Jurkat, Clone E6-1 (cell line): ENCODE measurements at regions not wholly inside any gene's neighbourhood (a gene's known extent, or its start where the extent isn't known, plus 50 kb on each side); places are given as distances from the start of the nearest gene placed in this dataset.

ENCODE experiments used
- DNase-seq: peaks from one replicate; pipeline ENCODE4 v3.0.0-alpha.2; 2011; ENCODE audit warnings: low read depth, low spot score
- H3K4me3 ChIP-seq: 2 replicates; pipeline ENCODE4 v1.5.1; 2011; ENCODE audit warnings: mild to moderate bottlenecking, low read length, control low read depth, moderate library complexity

- H3K4me3 ChIP-seq, result no peak overlapping the region
- no peak for DNase-seq
These were observed 115.2 kb upstream of the VSTM2B start for GRCh38 chr19:29410601-29411000.

DNA sequence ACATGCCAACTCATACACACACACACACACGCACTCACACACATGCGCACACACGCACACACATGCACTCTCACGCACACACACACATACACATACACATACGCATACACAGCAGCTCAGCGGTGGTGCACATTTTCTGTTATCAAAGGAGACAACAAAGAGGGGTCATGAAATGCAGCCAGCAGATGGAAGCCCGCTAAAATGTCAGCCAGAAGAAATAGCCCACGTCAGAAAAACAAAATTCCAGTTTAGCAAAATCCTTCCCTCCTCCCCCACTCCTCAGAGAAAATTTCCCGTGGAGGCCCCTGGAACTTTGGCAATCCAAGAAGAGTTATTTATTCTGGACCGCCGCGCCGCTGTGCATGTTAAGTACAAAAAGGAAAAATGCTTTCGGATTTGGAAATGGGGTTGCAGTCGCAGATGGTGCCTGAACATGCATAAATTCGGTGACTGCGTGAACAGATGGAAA lies 114.6 kb upstream of the VSTM2B start:
- DNase-seq, result no peak
- no peak overlapping the region for H3K4me3 ChIP-seq

DNA sequence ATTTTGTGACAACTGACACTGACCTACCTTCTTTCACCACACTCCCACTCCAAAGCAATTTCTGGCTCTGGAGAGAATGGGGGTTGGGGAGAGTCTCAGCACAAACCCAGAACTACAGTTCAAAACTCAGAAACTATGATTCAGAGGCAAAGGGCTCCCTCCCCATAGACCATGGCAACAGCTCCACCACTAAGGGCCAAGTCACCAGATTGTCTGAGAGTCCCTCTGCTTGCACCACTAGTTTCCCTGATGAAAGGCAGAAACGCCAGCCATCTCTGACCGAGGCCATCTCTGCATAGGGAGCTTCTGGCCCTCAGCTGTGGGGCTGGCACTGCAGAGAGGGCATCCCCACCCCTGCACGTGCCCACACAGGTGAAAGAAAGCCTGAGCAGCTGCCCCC lies 112.4 kb upstream of the VSTM2B start:
- no peak overlapping the region for H3K4me3 ChIP-seq
- DNase-seq, result no peak

- H3K4me3 ChIP-seq, result no peak overlapping the region
- no peak for DNase-seq
These were observed 110.3 kb upstream of the VSTM2B start for GRCh38 chr19:29415507-29415906.

DNA sequence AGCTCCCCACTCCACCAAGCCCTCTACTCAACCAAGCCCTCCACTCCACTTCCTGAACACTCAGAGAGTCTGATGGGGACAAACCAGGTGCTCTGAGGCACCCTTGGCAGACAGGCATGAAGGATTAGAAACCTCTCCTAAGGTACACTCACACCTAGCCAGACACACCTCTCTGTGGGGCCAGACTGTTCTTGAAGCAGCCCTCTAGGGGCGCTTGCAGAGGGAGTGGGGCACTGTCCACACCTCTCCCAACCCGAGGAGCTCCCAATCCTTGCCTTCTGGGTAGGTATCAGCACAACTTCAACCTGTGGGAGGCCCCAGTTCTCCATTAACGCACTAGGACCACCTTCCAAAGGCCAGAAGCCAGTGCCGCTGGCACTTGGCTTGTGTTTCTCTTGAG lies 108.7 kb upstream of the VSTM2B start:
- H3K4me3 ChIP-seq, result no peak overlapping the region
- DNase-seq, result no peak

- no peak overlapping the region for H3K4me3 ChIP-seq
- DNase-seq, result no peak
These were observed 107.6 kb upstream of the VSTM2B start for GRCh38 chr19:29418201-29418600.

- H3K4me3 ChIP-seq, result no peak overlapping the region
- no peak for DNase-seq
These were observed 105.7 kb upstream of the VSTM2B start for GRCh38 chr19:29420065-29420464.

DNA sequence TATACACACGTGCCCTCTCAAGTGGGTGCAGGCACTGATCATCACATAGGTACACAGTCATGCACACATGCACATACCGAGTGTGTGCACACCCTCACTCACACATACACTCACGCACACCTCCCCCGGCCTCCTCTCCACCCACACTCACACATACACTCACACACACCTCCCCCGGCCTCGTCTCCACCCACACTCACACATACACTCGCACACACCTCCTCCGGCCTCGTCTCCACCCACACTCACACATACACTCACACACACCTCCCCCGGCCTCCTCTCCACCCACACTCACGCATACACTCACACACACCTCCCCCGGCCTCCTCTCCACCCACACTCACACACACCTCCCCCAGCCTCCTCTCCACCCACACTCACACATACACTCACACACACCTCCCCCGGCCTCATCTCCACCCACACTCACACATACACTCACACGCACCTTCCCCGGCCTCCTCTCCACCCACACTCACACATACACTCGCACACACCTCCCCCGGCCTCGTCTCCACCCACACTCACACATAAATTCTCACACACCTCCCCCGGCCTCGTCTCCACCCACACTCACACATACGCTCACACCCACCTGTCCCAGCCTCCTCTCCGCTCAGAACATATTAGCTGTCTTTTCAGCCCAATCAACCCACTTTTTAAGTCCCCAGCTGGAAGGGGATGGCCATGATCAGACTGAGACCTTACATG lies 105.2 kb upstream of the VSTM2B start:
- no peak for DNase-seq
- H3K4me3 ChIP-seq, result no peak overlapping the region

DNA sequence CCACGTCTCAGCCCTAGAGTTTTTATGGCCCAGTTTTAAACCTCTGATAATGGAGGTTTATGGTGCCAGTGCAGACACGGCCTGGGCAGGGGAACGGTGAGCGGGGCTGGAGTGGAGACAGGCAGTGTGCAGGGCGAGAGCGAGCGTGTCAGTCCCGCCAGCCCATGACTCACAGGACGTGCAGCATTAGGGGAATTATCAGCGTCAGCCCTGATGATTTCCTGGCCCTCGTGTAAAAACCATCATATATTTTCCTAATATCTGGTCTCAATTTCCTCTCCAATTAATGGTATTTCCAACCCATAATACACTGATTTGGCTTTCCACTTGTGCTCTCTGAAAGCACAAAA lies 104.6 kb upstream of the VSTM2B start:
- no peak for DNase-seq

GRCh38 chr19:29422047-29422446 lies 103.7 kb upstream of the VSTM2B start:
- no peak for DNase-seq
- no peak overlapping the region for H3K4me3 ChIP-seq

More for the DNA sequence above, 104.6 kb upstream of the VSTM2B start:
- H3K4me3 ChIP-seq, result no peak overlapping the region

DNA sequence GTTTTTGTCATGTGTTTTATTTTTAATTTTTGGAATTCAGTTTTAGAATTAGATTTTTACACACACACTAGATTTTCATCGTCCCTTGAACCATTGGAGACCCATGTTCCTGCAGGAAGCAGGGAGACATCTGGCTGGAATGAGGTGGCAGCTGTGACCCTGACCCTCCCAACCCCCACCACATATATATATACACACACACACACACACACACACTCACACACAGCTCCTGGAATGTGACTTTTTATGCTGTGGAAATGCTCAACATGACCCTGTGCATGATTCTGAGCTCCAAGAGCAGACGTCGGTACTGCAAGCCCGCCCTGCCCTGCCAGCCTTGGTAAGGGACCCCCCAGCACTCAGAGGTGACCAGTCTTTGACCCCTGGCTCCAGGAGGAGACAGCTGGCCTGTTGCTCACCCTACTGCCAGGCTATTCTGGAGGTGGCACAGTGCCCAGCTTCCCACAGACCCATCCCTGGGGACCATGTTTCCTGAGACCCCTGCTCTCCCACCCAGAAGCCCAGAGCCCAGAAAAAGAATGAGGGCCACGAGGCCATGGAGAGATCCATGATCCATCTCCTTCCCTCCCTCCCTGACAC lies 103.2 kb upstream of the VSTM2B start:
- H3K4me3 ChIP-seq, result no peak overlapping the region
- DNase-seq, result no peak

DNA sequence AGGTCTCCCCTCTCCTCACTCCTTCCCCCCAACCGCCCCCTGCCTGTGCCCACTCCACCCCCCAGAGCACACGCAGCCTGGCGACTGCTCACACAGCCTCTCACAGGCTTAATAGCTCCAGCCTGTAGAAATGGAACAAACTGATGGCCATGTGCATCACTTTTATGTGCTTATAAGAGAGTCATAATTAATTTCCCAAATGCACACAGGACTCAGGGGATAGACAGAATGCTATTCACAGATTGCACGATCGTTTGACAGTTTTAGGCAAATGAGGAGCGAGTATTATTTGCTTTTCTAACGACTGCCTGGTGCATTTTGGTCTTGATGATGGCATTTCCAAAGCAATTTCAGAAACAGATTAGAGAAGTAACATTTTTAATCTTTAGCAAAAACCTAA lies 97.7 kb upstream of the VSTM2B start:
- H3K4me3 ChIP-seq, result no peak overlapping the region
- DNase-seq, result no peak

DNA sequence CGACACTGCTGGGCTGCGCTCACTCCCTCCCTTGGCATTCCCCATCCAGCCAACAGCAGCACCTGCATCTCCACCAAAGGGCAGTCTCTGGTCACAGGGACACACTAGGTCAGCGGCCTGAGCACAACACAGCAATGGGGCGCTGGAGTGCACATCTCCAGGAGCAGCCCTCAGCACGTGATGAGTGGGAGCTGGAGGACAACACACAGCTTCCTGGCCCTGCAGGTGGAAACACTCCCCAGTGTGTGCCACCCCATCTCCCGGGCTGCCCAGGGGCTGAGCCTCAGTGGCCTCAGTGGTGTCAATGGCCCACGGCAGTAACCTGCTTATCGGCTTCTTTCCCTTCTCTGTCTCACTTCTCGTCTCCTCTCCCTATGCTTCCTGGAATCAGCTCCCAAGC lies 96.8 kb upstream of the VSTM2B start:
- no peak overlapping the region for H3K4me3 ChIP-seq
- DNase-seq, result no peak

DNA sequence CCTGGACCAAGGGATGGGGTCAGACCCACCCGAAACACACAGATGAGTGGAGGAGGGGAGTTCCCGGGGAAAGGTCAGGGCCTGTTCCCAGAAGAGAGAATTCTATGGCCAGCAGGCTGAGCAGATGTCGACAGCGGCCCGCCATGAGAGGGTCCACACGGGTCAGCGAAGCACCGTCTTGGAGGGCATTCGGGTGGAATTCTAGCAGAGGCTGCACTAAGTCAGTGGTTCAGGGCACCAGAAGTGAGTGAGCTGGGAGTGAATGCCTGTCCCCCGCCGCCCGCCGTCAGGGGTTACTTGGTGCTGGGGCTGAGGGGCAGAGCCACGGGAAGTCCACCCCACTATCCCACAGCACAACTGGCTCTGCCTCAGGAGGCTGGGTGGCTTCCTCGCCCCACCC lies 96.2 kb upstream of the VSTM2B start:
- H3K4me3 ChIP-seq, result no peak overlapping the region
- DNase-seq, result no peak

DNA sequence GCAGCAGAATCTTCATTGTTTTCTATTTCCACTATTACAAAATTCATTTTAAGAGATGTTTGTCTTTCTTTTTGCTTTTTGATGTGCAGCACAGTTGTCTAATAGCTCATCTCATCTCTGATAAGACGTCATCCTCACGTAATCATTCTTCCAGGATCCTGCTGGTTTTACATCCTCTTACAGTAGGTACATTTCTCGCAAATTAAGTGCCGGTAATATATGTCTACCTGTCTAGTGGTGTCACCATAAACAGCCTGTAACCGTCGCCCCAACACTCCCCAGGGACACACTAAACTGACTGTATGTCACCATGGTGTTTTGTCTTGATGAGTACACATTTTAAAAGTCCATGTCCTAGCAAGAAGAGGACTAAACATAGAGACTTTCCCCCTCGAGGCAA lies 94.5 kb upstream of the VSTM2B start:
- DNase-seq, result no peak
- H3K4me3 ChIP-seq, result no peak overlapping the region

DNA sequence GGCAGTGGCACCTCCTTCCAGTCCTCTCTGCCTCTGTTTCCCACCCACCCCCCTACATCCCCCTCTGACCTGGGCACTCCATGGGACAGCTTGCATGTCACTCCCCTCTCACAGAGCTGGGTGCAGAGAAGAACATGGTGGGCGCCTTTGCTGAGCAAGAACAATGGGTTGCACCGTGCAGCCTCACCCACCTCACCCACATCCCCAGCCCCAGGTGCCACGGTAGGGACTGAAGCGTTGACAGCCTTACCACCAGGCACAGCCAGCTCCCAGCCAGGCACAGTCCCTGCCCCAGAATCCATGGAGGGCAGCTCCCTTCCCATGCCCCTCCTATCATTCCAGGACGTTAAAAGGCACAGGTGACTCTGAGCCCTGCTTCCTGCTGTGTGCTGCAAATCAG lies 93.1 kb upstream of the VSTM2B start:
- no peak for DNase-seq
- no peak overlapping the region for H3K4me3 ChIP-seq

GRCh38 chr19:29436591-29437103 lies 89.1 kb upstream of the VSTM2B start:
- H3K4me3 ChIP-seq, result no peak overlapping the region
- DNase-seq, result no peak

DNA sequence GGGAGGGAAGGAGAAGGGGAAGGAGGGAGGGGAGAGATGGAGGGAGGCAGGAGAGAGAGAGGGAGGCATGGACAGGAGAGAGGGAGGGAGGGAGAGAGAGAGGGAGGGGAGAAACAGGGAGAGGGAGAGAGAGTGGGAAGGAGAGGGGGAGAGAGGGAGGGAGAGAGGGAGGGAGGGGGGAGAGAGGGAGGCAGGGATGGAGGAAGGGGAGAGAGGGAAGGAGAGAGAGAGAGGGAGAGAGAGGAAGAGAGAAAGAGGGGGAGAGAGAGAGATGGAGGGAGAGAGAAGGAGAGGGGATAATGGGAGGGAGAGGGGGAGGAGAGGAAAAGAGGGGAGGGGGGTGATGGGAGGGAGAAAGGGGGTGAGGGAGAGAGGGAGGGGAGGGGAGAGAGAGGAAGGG lies 86.8 kb upstream of the VSTM2B start:
- no peak overlapping the region for H3K4me3 ChIP-seq
- DNase-seq, result no peak

- no peak overlapping the region for H3K4me3 ChIP-seq
- DNase-seq, result no peak
These were observed 85.9 kb upstream of the VSTM2B start for GRCh38 chr19:29439688-29440550.

GRCh38 chr19:29442094-29442493 lies 83.7 kb upstream of the VSTM2B start:
- DNase-seq, result no peak
- no peak overlapping the region for H3K4me3 ChIP-seq
